Adipocyte (in vitro differentiated cells): ENCODE measurements at regions not wholly inside any gene's neighbourhood (a gene's known extent, or its start where the extent isn't known, plus 50 kb on each side); places are given as distances from the start of the nearest gene placed in this dataset.

ENCODE experiments used
- DNase-seq: peaks from one replicate; pipeline ENCODE4 v3.0.0-alpha.2; 2015; ENCODE audit warnings: low read depth
- H3K27me3 ChIP-seq: replicated peaks from 2 replicates; pipeline ENCODE4 v1.7.0; 2013; ENCODE audit warnings: mild to moderate bottlenecking, low read length, moderate library complexity; ENCODE audit not compliant: control insufficient read depth, insufficient read depth
- H3K36me3 ChIP-seq: 2 replicates; pipeline ENCODE4 v1.7.0; 2013; ENCODE audit warnings: low read length, mild to moderate bottlenecking, moderate library complexity; ENCODE audit not compliant: control insufficient read depth, insufficient read depth, severe bottlenecking
- H3K4me1 ChIP-seq: 2 replicates; pipeline ENCODE4 v1.7.0; 2013; ENCODE audit warnings: mild to moderate bottlenecking, low read length, moderate library complexity; ENCODE audit not compliant: control insufficient read depth, insufficient read depth
- H3K4me3 ChIP-seq: 2 replicates; pipeline ENCODE4 v1.7.0; 2013; ENCODE audit warnings: mild to moderate bottlenecking, low read length, moderate library complexity
- H3K9ac ChIP-seq: 2 replicates; pipeline ENCODE4 v1.7.0; 2013; ENCODE audit warnings: mild to moderate bottlenecking, low read length, moderate library complexity
- H3K9me3 ChIP-seq: 2 replicates; pipeline ENCODE4 v1.7.0; 2013; ENCODE audit warnings: mild to moderate bottlenecking, low read length, moderate library complexity; ENCODE audit not compliant: control insufficient read depth

- Histone ChIP-seq H3K36me3 (no peaks in the 10 kb centered on the region), H3K9me3 (peaks cover 40% of the 10 kb centered on the region), H3K4me3 (no peak overlapping the region), H3K4me1 (no peaks in the 10 kb centered on the region), H3K9ac (no peak overlapping the region), H3K27me3 (no peaks in the 10 kb centered on the region)
- no peak for DNase-seq
These were observed 217.1 kb upstream of the DLGAP1 start for GRCh38 chr18:4672162-4672561.

DNA sequence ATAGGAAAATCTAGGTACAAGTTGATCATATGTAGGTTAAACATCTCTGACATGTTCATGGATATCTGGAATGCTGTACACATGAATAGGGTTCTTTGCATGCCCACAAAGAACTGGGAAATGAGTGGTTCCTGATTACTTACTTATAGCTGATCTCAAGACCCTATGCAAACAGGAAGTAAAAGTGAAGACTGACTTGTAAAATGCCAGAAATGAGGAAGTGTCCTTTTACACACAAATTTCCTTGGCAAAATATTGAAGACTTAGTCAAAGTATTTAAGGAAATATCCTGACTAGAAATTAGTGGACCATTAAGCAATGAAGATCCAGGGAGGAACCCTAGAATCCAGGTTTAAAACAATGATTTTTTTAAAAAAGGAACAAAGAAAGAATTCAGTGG, 203.7 kb upstream of the DLGAP1 start:
- no peak for DNase-seq

DNA sequence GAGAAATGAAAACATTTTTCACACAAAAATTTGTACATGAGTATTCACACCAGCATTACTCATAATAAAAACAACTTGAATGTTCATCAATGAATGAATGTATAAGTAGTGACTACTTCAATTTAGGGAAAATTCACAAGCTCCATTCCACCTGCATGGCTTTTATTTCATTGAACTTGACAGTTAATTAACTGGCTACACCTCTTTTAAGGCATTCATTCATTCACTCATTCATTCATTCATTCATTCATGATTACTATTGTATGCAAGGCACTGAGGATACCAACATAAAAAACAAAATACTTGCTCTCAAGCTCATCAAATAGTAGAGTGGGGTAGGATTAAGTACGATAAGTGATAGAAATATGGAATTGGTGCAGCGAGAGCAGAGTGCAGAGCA, 198.3 kb upstream of the DLGAP1 start:
- H3K4me3 ChIP-seq, result no peak overlapping the region
- no peak for DNase-seq

More for the DNA sequence above, 203.7 kb upstream of the DLGAP1 start:
- Histone ChIP-seq H3K9ac (no peak overlapping the region), H3K9me3 (peaks cover 13% of the 10 kb centered on the region), H3K27me3 (no peaks in the 10 kb centered on the region), H3K4me3 (no peak overlapping the region), H3K36me3 (no peaks in the 10 kb centered on the region), H3K4me1 (no peaks in the 10 kb centered on the region)

GRCh38 chr18:4641771-4642368, 186.8 kb upstream of the DLGAP1 start:
- DNase-seq, result no peak
- Histone ChIP-seq H3K9ac (no peak overlapping the region), H3K9me3 (no peaks in the 10 kb centered on the region), H3K4me1 (no peaks in the 10 kb centered on the region), H3K27me3 (no peaks in the 10 kb centered on the region), H3K36me3 (no peaks in the 10 kb centered on the region), H3K4me3 (no peak overlapping the region)

More for the DNA sequence above, 198.3 kb upstream of the DLGAP1 start:
- no peaks in the 10 kb centered on the region for H3K36me3 ChIP-seq
- H3K9me3 ChIP-seq, result peaks cover under 1% of the 10 kb centered on the region
- no peak overlapping the region for H3K9ac ChIP-seq
- H3K4me1 ChIP-seq, result no peaks in the 10 kb centered on the region
- no peaks in the 10 kb centered on the region for H3K27me3 ChIP-seq

GRCh38 chr18:4640349-4641012, 185.4 kb upstream of the DLGAP1 start:
- no peak overlapping the region for H3K4me3 ChIP-seq
- H3K9me3 ChIP-seq, result no peaks in the 10 kb centered on the region
- H3K4me1 ChIP-seq, result no peaks in the 10 kb centered on the region
- no peaks in the 10 kb centered on the region for H3K36me3 ChIP-seq
- no peak for DNase-seq
- H3K27me3 ChIP-seq, result no peaks in the 10 kb centered on the region
- no peak overlapping the region for H3K9ac ChIP-seq

DNA sequence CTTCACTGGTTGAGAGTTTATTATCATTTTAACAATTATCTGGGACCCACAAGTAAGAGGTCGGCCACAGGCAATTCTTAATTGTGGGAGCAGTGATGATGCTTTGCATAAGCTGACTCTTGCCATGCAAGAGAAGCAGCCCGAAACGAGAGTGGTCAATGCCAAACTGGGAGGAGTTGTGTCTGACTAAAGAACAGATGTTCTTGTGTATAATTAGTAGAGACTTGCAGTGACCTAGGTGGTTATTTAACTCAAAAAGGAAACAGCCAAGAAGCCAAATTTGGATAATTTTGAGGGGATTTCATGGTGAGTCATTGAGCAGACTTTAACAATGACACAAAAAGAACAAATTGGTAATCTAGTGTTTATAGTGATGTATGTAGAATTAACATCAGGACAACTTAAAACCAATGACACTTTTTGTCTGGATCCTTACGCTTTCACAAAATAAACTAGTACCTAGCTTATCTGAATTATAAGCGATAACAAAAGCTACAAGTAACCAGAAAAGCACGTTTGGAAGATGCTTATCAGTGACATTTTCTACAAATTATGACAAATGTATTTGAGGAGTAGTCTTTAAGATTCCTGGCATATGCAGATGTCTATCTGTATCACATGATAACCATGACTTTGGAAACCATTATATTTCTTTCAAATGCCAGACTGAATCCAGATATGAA, 184.7 kb upstream of the DLGAP1 start:
- Histone ChIP-seq H3K27me3 (no peaks in the 10 kb centered on the region), H3K4me3 (no peak overlapping the region), H3K36me3 (no peaks in the 10 kb centered on the region), H3K9ac (no peak overlapping the region), H3K4me1 (no peaks in the 10 kb centered on the region), H3K9me3 (peaks cover 1% of the 10 kb centered on the region)
- DNase-seq, result no peak

DNA sequence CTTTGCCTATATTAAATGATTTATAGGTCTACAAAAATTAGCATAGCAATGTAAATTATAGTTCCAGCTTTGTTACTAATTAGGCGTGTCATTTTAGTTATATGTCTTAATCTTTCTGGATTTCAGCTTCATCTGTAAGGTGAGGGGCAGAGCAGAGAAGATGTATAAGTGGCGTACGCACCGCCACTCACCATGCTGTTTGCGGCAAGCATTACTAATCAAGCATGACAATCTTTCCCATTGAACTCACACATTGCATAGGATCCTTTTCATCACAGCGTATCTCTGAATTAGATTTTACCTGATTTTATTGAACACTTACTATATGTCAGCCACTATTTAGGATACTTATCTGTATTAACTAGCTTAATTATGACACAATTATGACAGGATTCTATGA, 183.6 kb upstream of the DLGAP1 start:
- H3K4me3 ChIP-seq, result no peak overlapping the region
- H3K36me3 ChIP-seq, result no peaks in the 10 kb centered on the region
- no peaks in the 10 kb centered on the region for H3K27me3 ChIP-seq
- H3K4me1 ChIP-seq, result no peaks in the 10 kb centered on the region
- no peak overlapping the region for H3K9ac ChIP-seq
- DNase-seq, result no peak
- H3K9me3 ChIP-seq, result peaks cover 9% of the 10 kb centered on the region

- H3K4me3 ChIP-seq, result no peak overlapping the region
- H3K27me3 ChIP-seq, result no peaks in the 10 kb centered on the region
- peaks cover 10% of the 10 kb centered on the region for H3K9me3 ChIP-seq
- H3K36me3 ChIP-seq, result no peaks in the 10 kb centered on the region
- H3K9ac ChIP-seq, result no peak overlapping the region
- DNase-seq, result no peak
- H3K4me1 ChIP-seq, result no peaks in the 10 kb centered on the region
These were observed 182.8 kb upstream of the DLGAP1 start for GRCh38 chr18:4637876-4638275.

- Histone ChIP-seq H3K36me3 (no peaks in the 10 kb centered on the region), H3K9me3 (peaks cover 16% of the 10 kb centered on the region), H3K4me1 (no peaks in the 10 kb centered on the region), H3K27me3 (no peaks in the 10 kb centered on the region), H3K4me3 (no peak overlapping the region), H3K9ac (no peak overlapping the region)
- no peak for DNase-seq
These were observed 181.9 kb upstream of the DLGAP1 start for GRCh38 chr18:4636967-4637366.

DNA sequence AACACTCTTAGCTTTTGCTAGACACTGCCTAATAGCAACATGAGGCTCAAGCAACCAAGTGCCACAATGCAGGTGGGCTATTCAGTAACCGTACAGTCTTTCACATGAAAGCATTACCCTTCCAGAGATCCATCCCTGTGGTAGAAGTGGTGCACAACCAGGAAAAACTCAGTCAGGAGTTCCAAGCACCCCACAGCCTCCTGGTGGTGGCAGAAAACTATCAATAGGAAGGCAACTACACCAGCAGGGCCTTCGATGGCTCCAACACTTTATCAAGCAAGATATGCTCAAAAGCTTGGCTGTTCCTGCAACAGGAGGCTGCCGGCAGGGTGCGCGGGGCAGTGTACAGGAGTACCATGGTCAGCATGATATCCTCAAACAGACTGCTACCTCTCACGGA, 176.1 kb upstream of the DLGAP1 start:
- Histone ChIP-seq H3K4me3 (no peak overlapping the region), H3K4me1 (no peaks in the 10 kb centered on the region), H3K9me3 (peaks cover 16% of the 10 kb centered on the region), H3K27me3 (no peaks in the 10 kb centered on the region), H3K9ac (no peak overlapping the region), H3K36me3 (no peaks in the 10 kb centered on the region)
- no peak for DNase-seq

DNA sequence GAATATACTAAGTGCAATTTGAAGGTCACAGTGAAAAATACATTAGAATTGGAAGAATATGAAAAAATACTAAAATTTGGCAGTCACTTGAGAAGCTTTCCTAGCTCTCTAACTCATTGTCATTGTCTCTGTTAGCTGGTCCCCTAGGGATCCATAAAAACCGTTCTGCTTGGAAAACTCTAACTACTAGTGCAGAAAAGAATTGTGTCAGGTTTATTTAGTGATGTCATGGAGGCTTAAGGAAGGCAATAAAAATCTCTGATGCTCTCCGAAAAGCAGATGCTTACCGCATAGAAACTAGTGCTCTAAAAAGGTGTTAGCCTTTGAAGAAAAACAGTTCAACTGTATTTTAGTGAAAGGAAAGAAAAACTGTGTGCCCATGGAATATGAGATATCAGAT, 150.1 kb upstream of the DLGAP1 start:
- Histone ChIP-seq H3K9me3 (no peaks in the 10 kb centered on the region), H3K27me3 (no peaks in the 10 kb centered on the region), H3K4me3 (no peak overlapping the region), H3K36me3 (no peaks in the 10 kb centered on the region), H3K9ac (no peak overlapping the region), H3K4me1 (no peaks in the 10 kb centered on the region)
- no peak for DNase-seq
